Gastroesophageal sphincter (tissue), 3 donors: ENCODE measurements at regions not wholly inside any gene's neighbourhood (a gene's known extent, or its start where the extent isn't known, plus 50 kb on each side); places are given as distances from the start of the nearest gene placed in this dataset.

ENCODE experiments used
- CTCF ChIP-seq, 4 experiments: fragments of 200-600 bp in 2 of 4; fragments of 450-650 bp in 2 of 4; sonication (generic) in 1 of 4; IDR thresholded peaks; one replicate each; pipeline ENCODE4 v1.5.1; 2017 to 2019; ENCODE audit warnings: antibody characterized with exemption in 4 of 4, mild to moderate bottlenecking in 2 of 4, moderate library complexity in 2 of 4
- EP300 ChIP-seq: sonication (generic); formaldehyde crosslinking; IDR thresholded peaks from one replicate; pipeline ENCODE4 v1.6.1; 2017; ENCODE audit warnings: antibody characterized with exemption, mild to moderate bottlenecking
- POLR2AphosphoS5 ChIP-seq: sonication (generic); formaldehyde crosslinking; IDR thresholded peaks from one replicate; pipeline ENCODE4 v1.6.1; 2017; ENCODE audit warnings: antibody characterized with exemption

- TF ChIP-seq CTCF (IDR thresholded peaks at IDR 0.05) (no peak), POLR2AphosphoS5 (no peak), EP300 (no peak)
These were observed 146.8 kb downstream of the LURAP1L start for GRCh38 chr9:12921621-12922020.
